Middle frontal gyrus (tissue), 1 donor: ENCODE measurements at regions not wholly inside any gene's neighbourhood (a gene's known extent, or its start where the extent isn't known, plus 50 kb on each side); places are given as distances from the start of the nearest gene placed in this dataset.

Experiments
- DNase-seq: peaks from one replicate; pipeline ENCODE4 v3.0.0-alpha.2; 2015; ENCODE audit warnings: low spot score; ENCODE audit errors: extremely low spot score

- peak; percentile 8 for DNase-seq
Observed at GRCh38 chr3:59450946-59451763, 401.3 kb upstream of the CFAP20DC start.

GRCh38 chr3:59450437-59450836 lies 400.6 kb upstream of the CFAP20DC start:
- DNase-seq, result no peak

GRCh38 chr3:59446775-59447465 lies 397.1 kb upstream of the CFAP20DC start:
- DNase-seq, result no peak

GRCh38 chr3:59444676-59445075 lies 394.9 kb upstream of the CFAP20DC start:
- no peak for DNase-seq

- no peak for DNase-seq
Observed at GRCh38 chr3:59444294-59444671, 394.5 kb upstream of the CFAP20DC start.

- no peak for DNase-seq
Observed at GRCh38 chr3:59443618-59444293, 393.9 kb upstream of the CFAP20DC start.

- DNase-seq, result no peak
Observed at GRCh38 chr3:59442046-59442445, 392.2 kb upstream of the CFAP20DC start.

- DNase-seq, result no peak
Observed at GRCh38 chr3:59440285-59441028, 390.6 kb upstream of the CFAP20DC start.

- no peak for DNase-seq
Observed at GRCh38 chr3:59438492-59438891, 388.7 kb upstream of the CFAP20DC start.

- no peak for DNase-seq
Observed at GRCh38 chr3:59436164-59436958, 386.5 kb upstream of the CFAP20DC start.

- no peak for DNase-seq
Observed at GRCh38 chr3:59433546-59433945, 383.7 kb upstream of the CFAP20DC start.

GRCh38 chr3:59432665-59433064 lies 382.8 kb upstream of the CFAP20DC start:
- DNase-seq, result no peak

GRCh38 chr3:59430341-59430740 lies 380.5 kb upstream of the CFAP20DC start:
- DNase-seq, result no peak

- DNase-seq, result no peak
Observed at GRCh38 chr3:59429198-59429597, 379.4 kb upstream of the CFAP20DC start.

- DNase-seq, result no peak
Observed at GRCh38 chr3:59426821-59427565, 377.2 kb upstream of the CFAP20DC start.

GRCh38 chr3:59425942-59426341 lies 376.1 kb upstream of the CFAP20DC start:
- no peak for DNase-seq

- DNase-seq, result no peak
Observed at GRCh38 chr3:59425371-59425770, 375.5 kb upstream of the CFAP20DC start.

- DNase-seq, result no peak
Observed at GRCh38 chr3:59424268-59425010, 374.6 kb upstream of the CFAP20DC start.

GRCh38 chr3:59423707-59424106 lies 373.9 kb upstream of the CFAP20DC start:
- no peak for DNase-seq
